T-cell (primary cell): ENCODE measurements at regions not wholly inside any gene's neighbourhood (a gene's known extent, or its start where the extent isn't known, plus 50 kb on each side); places are given as distances from the start of the nearest gene placed in this dataset.

Source experiments
- ATAC-seq, 4 experiments: fragments of 200-7000 bp in 3 of 4; fragments of 150-1000 bp in 1 of 4; cut with Tn5 transposase; replicated peaks in 1 of 4; 1 replicate in 3 of 4; 2 replicates in 1 of 4; pipeline ENCODE4 v1.10.0; 2021; ENCODE audit warnings: moderate library complexity in 3 of 4, mild to moderate bottlenecking in 2 of 4, moderate number of reproducible peaks in 1 of 4
- CTCF ChIA-PET, 2 donors: fragments of 300-600 bp; sonication (Branson Sonifier 250); formaldehyde crosslinking; loops; one replicate each; lab custom pipeline; 2022; ENCODE audit warnings: antibody characterized with exemption in 2 of 2; lab: Charles Lee
- POLR2A ChIA-PET, 2 donors: fragments of 300-600 bp; sonication (Branson Sonifier 250); formaldehyde crosslinking; loops; one replicate each; lab custom pipeline; 2022; ENCODE audit warnings: antibody characterized with exemption in 2 of 2; lab: Charles Lee
- DNase-seq, 35 experiments: peaks; one replicate each; pipeline versions ENCODE4 v3.0.0 to v3.0.0-alpha.2; 2013 to 2023
- H3K27ac ChIP-seq: one replicate; pipeline ENCODE4 v1.5.1; 2013; ENCODE audit warnings: low read length
- H3K27me3 ChIP-seq, 2 experiments: replicated peaks in 1 of 2; 1 replicate in 1 of 2; 2 replicates in 1 of 2; pipeline versions ENCODE4 v1.6.1 to v1.7.0; 2013; ENCODE audit warnings: low read length in 1 of 2, mixed read lengths in 1 of 2; ENCODE audit not compliant: control insufficient read depth in 2 of 2, insufficient read depth in 2 of 2; ENCODE audit errors: extremely low read depth in 1 of 2
- H3K36me3 ChIP-seq, 2 donors: 1 replicate in 1 of 2; 2 replicates in 1 of 2; pipeline versions ENCODE4 v1.6.1 to v1.7.0; 2013; ENCODE audit warnings: low read length in 1 of 2; ENCODE audit not compliant: control insufficient read depth in 2 of 2, insufficient read depth in 1 of 2; ENCODE audit errors: extremely low read depth in 1 of 2
- H3K4me1 ChIP-seq, 2 experiments: 1 replicate in 1 of 2; 2 replicates in 1 of 2; pipeline versions ENCODE4 v1.6.1 to v1.7.0; 2013; ENCODE audit warnings: low read length in 2 of 2, mixed read lengths in 1 of 2; ENCODE audit not compliant: insufficient read depth in 2 of 2, control insufficient read depth in 1 of 2; ENCODE audit errors: extremely low read depth in 1 of 2
- H3K4me3 ChIP-seq, 2 donors: 1 replicate in 1 of 2; 2 replicates in 1 of 2; pipeline versions ENCODE4 v1.5.1 to v1.7.0; 2013; ENCODE audit warnings: mild to moderate bottlenecking in 2 of 2, low read length in 1 of 2, moderate library complexity in 1 of 2; ENCODE audit not compliant: control insufficient read depth in 1 of 2; ENCODE audit errors: extremely low read depth in 1 of 2
- H3K9me3 ChIP-seq: 2 replicates; pipeline ENCODE4 v1.7.0; 2013
- H3K27ac Mint-ChIP-seq, 2 donors: one replicate each; pipeline ENCODE4 v1.8.0; 2020 to 2021; ENCODE audit warnings: mild to moderate bottlenecking in 2 of 2, mixed read lengths in 2 of 2
- H3K27me3 Mint-ChIP-seq, 2 donors: one replicate each; pipeline ENCODE4 v1.8.0; 2021 to 2022; ENCODE audit warnings: mixed read lengths in 2 of 2
- H3K36me3 Mint-ChIP-seq: one replicate; pipeline ENCODE4 v1.8.0; 2021; ENCODE audit warnings: mixed read lengths
- H3K4me1 Mint-ChIP-seq, 3 donors: one replicate each; pipeline ENCODE4 v1.8.0; 2020 to 2022; ENCODE audit warnings: mixed read lengths in 3 of 3, mild to moderate bottlenecking in 1 of 3
- H3K4me3 Mint-ChIP-seq, 3 donors: one replicate each; pipeline ENCODE4 v1.8.0; 2020 to 2022; ENCODE audit warnings: mild to moderate bottlenecking in 3 of 3, mixed read lengths in 3 of 3, moderate library complexity in 3 of 3
- H3K9me3 Mint-ChIP-seq, 3 donors: one replicate each; pipeline ENCODE4 v1.8.0; 2020 to 2022; ENCODE audit warnings: mixed read lengths in 3 of 3
- WGBS: methylation state at CpG from one replicate; pipeline ENCODE4 v1.1.5; 2013; ENCODE audit warnings: missing lambda C conversion rate; ENCODE audit not compliant: insufficient coverage; 5-methylcytosine and 5-hydroxymethylcytosine counted together

DNA sequence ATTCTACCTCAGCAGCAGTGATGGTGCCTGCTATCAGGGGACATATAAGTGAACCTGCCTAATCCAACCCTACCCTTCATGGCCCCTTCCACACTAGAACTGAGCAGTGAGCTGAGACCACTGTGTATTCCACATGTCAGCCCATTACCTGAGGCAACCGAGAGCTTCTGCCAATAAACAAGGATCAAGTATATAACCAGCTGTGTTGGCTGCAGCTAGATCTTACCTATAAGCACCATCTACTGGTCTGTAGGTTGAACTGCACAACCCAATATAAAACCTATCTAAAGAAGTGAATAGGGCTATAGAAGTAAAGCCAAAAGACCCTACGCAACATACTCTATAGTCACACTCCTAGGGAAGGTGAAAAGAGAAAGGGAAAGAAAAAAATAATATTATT lies 376.9 kb downstream of the HHIPL2 start:
- DNase-seq: peak in 1 of 35 experiments; percentile 16
- Mint-ChIP-seq H3K27me3 (peaks cover 0 to 2% of the 10 kb centered on the region in 2 donors), H3K36me3 (peaks cover 3% of the 10 kb centered on the region), H3K4me3 (no peak overlapping the region), H3K9me3 (peaks cover 18 to 29% (median 20%) of the 10 kb centered on the region in 3 donors), H3K27ac (no peak overlapping the region), H3K4me1 (no peaks in the 10 kb centered on the region)
- Histone ChIP-seq H3K4me3 (no peak overlapping the region), H3K4me1 (no peaks in the 10 kb centered on the region), H3K9me3 (no peaks in the 10 kb centered on the region), H3K27me3 (peaks cover 0 to 3% of the 10 kb centered on the region in 2 experiments), H3K36me3 (no peaks in the 10 kb centered on the region), H3K27ac (no peak overlapping the region)
- no peak for ATAC-seq
- CTCF ChIA-PET: interaction anchor here in 1 of 2 donors (0.5 to 1.0 kb wide), 2 partner anchors 907 to 1388 kb away, joined by 3 to 6 read pairs; no protein-coding TSS in a partner anchor
- no CpG with 5 or more reads among the region's 2 CpGs for WGBS
- POLR2A ChIA-PET: no interaction called here

DNA sequence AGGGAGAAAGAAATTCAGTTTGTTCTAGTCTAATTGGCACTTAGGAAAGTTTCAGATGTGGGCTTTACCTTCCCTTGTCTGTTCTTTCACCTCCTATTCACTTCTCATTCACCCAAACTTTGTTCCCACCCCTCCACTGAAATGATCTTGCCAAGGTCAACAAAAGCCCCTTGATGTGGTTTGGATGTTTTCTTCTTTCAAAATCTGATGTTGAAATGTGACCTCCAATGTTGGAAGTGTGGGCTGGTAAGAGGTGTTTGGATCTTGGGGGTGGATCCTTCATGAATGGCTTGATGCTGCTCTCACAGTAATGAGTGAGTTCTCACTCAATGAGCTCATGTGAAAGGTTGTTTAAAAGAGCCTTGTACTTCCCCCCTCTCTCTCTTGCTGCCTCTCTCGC lies 379.3 kb downstream of the HHIPL2 start:
- Mint-ChIP-seq H3K27me3 (peaks cover 0 to 2% of the 10 kb centered on the region in 2 donors), H3K4me3 (no peak overlapping the region), H3K4me1 (no peaks in the 10 kb centered on the region), H3K9me3 (peaks cover 20 to 29% (median 21%) of the 10 kb centered on the region in 3 donors), H3K27ac (no peak overlapping the region), H3K36me3 (peaks cover 3% of the 10 kb centered on the region)
- H3K4me1 ChIP-seq: no peaks in the 10 kb centered on the region
- POLR2A ChIA-PET: no interaction called here
- ATAC-seq: no peak
- H3K9me3 ChIP-seq: no peaks in the 10 kb centered on the region
- DNase-seq: no peak
- H3K27ac ChIP-seq: no peak overlapping the region
- H3K27me3 ChIP-seq: no peaks in the 10 kb centered on the region
- no peak overlapping the region for H3K4me3 ChIP-seq
- H3K36me3 ChIP-seq: no peaks in the 10 kb centered on the region
- CTCF ChIA-PET: no interaction called here
- WGBS: no CpG with 5 or more reads among the region's 1 CpG

DNA sequence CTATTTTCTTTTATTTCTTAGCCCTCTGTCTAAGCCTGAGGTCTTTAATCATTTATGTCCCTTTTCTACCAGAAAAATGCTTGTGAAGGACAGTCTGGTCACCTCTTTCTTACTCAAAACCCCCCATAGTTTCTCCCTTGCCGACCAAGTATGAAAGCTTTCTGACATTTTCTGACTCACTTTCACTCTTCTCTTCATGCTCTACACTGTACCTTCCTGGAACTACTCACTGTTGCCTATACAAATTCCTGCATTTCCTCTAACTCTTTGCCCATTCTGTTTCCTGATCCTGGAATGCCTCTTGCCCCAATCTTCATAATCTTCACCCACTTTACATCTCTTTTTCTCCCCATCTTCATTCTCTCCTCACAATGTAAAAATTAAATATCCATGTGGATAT lies 380.0 kb downstream of the HHIPL2 start:
- no peaks in the 10 kb centered on the region for H3K36me3 ChIP-seq
- Mint-ChIP-seq H3K4me3 (no peak overlapping the region), H3K9me3 (peaks cover 18 to 26% (median 21%) of the 10 kb centered on the region in 3 donors), H3K27ac (no peak overlapping the region), H3K27me3 (peaks cover 0 to 2% of the 10 kb centered on the region in 2 donors), H3K4me1 (no peaks in the 10 kb centered on the region), H3K36me3 (peaks cover 3% of the 10 kb centered on the region)
- no peaks in the 10 kb centered on the region for H3K27me3 ChIP-seq
- 75% methylated on average over 1 of the region's 1 CpG for WGBS
- H3K4me1 ChIP-seq: no peaks in the 10 kb centered on the region
- ChIA-PET POLR2A (no interaction called here), CTCF (interaction anchor here in 1 of 2 donors (0.5 kb wide), 1 partner anchor 13 kb away, joined by 3 read pairs; no protein-coding TSS in a partner anchor)
- no peak overlapping the region for H3K4me3 ChIP-seq
- no peak overlapping the region for H3K27ac ChIP-seq
- no peaks in the 10 kb centered on the region for H3K9me3 ChIP-seq
- ATAC-seq: no peak
- DNase-seq: no peak

DNA sequence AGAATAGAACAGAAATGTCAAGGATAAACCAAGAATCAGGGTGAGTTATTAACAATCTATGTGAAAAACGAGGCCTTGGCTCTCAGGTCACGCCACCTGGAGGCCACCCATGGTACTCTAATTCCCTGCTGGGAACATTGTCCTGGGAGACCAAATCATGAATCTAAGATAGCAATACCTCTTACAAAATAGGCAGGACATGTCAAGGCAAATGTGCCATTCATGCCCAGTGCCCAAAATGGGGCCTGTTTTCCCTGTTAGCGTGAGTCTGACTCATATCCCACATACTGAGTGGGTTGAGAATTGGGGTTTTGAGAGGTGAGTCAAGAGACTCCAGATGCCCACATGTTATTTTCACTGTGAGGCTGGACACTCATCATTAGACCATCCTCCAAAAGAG lies 380.8 kb downstream of the HHIPL2 start:
- CTCF ChIA-PET: interaction anchor here in 1 of 2 donors (0.5 kb wide), 1 partner anchor 13 kb away, joined by 3 read pairs; no protein-coding TSS in a partner anchor
- Histone ChIP-seq H3K36me3 (no peaks in the 10 kb centered on the region), H3K4me3 (no peak overlapping the region), H3K27ac (no peak overlapping the region), H3K9me3 (no peaks in the 10 kb centered on the region), H3K4me1 (no peaks in the 10 kb centered on the region), H3K27me3 (no peaks in the 10 kb centered on the region)
- Mint-ChIP-seq H3K27me3 (peaks cover 0 to 2% of the 10 kb centered on the region in 2 donors), H3K27ac (no peak overlapping the region), H3K9me3 (peaks cover 10 to 18% (median 13%) of the 10 kb centered on the region in 3 donors), H3K4me3 (no peak overlapping the region), H3K4me1 (no peaks in the 10 kb centered on the region), H3K36me3 (peaks cover 3% of the 10 kb centered on the region)
- 58% methylated on average over 2 of the region's 3 CpGs for WGBS
- ATAC-seq (no peak), DNase-seq (peak in 1 of 35 experiments; percentile 19)
- POLR2A ChIA-PET: no interaction called here

DNA sequence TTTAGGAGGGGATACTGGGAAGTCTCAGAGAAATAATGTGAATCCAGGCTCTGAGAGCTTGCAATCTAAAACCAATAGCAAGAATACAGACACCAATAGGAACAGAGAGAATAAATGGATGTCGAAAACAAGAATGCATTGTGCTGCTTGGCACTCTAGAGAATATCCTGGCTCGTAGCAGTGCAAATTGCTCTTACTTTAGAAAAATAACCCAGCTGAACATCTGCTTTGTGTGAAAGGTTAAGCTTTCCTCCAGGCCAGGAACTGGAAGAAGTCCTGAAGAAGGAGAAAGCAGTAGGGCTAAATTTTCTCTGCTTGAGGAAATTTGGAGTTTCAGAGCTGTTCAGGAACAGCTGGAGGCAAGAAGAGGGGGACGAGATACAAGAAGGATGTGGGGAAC lies 382.3 kb downstream of the HHIPL2 start:
- peaks cover 0 to 2% of the 10 kb centered on the region in 2 donors for H3K27me3 Mint-ChIP-seq
- H3K36me3 Mint-ChIP-seq: no peaks in the 10 kb centered on the region
- H3K4me3 ChIP-seq: no peak overlapping the region
- H3K27ac Mint-ChIP-seq: no peak overlapping the region
- ATAC-seq (no peak), DNase-seq (no peak)
- POLR2A ChIA-PET: no interaction called here
- 76% methylated on average over 3 of the region's 3 CpGs for WGBS
- no peak overlapping the region for H3K4me3 Mint-ChIP-seq
- no peaks in the 10 kb centered on the region for H3K9me3 ChIP-seq
- H3K27me3 ChIP-seq: no peaks in the 10 kb centered on the region
- CTCF ChIA-PET: no interaction called here
- H3K27ac ChIP-seq: no peak overlapping the region
- no peaks in the 10 kb centered on the region for H3K36me3 ChIP-seq
- H3K4me1 ChIP-seq: no peaks in the 10 kb centered on the region
- H3K4me1 Mint-ChIP-seq: no peaks in the 10 kb centered on the region
- H3K9me3 Mint-ChIP-seq: peaks cover 3 to 10% (median 8%) of the 10 kb centered on the region in 3 donors

DNA sequence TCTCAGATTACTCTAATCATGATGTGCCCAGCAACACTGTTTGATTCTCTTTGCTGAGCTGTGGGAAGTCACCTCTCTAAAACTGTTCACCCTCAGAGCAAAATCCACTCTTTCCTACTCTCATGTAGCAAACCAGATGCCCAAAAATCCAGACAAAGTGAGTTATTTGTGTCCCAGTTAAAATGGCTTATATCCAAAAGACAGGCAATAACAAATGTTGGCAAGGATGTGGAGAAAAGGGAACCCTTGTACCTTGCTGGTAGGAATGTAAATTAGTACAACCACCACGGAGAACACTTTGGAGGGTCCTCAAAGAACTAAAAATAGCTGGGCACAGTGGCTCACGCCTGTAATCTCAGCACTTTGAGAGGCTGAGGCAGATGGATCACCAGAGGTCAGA lies 384.0 kb downstream of the HHIPL2 start:
- no peak overlapping the region for H3K4me3 ChIP-seq
- no peaks in the 10 kb centered on the region for H3K36me3 ChIP-seq
- Mint-ChIP-seq H3K27me3 (peaks cover 0 to 2% of the 10 kb centered on the region in 2 donors), H3K36me3 (no peaks in the 10 kb centered on the region), H3K4me3 (no peak overlapping the region), H3K27ac (no peak overlapping the region), H3K9me3 (peaks cover 0 to 3% (median 0%) of the 10 kb centered on the region in 3 donors), H3K4me1 (no peaks in the 10 kb centered on the region)
- no peaks in the 10 kb centered on the region for H3K27me3 ChIP-seq
- ATAC-seq (no peak), DNase-seq (no peak)
- WGBS: 57% methylated on average over 2 of the region's 2 CpGs
- H3K9me3 ChIP-seq: no peaks in the 10 kb centered on the region
- CTCF ChIA-PET: no interaction called here
- H3K4me1 ChIP-seq: no peaks in the 10 kb centered on the region
- POLR2A ChIA-PET: no interaction called here
- no peak overlapping the region for H3K27ac ChIP-seq

DNA sequence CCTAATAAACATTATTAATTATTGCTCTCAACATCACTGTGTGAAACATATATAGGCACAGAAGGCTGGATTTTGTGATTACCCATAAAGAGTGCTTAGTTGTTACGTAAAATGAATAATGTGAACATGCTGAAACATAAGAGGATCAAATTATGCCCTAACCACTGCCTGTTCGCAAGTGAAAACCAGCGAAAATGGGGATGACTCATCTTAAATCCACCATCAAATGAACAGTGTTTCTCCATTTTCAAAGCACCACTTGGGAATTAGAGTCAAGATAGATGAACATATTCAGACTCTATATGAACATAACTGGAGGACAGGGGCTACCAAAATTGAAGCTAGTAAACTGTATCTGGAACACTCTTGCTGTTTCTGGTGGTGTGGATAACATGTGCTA lies 386.2 kb downstream of the HHIPL2 start:
- POLR2A ChIA-PET: no interaction called here

More for the DNA sequence above, 386.2 kb downstream of the HHIPL2 start:
- Mint-ChIP-seq H3K36me3 (peaks cover 5% of the 10 kb centered on the region), H3K27me3 (no peaks in the 10 kb centered on the region), H3K4me1 (no peaks in the 10 kb centered on the region), H3K4me3 (no peak overlapping the region), H3K9me3 (peaks cover 12 to 16% (median 12%) of the 10 kb centered on the region in 3 donors), H3K27ac (no peak overlapping the region)
- Histone ChIP-seq H3K27ac (no peak overlapping the region), H3K36me3 (no peaks in the 10 kb centered on the region), H3K4me1 (no peaks in the 10 kb centered on the region), H3K4me3 (no peak overlapping the region), H3K27me3 (no peaks in the 10 kb centered on the region), H3K9me3 (peaks cover 2% of the 10 kb centered on the region)
- CTCF ChIA-PET: no interaction called here
- DNase-seq (no peak), ATAC-seq (no peak)
- no CpG with 5 or more reads among the region's 3 CpGs for WGBS
